ENCODE measurements at regions not wholly inside any gene's neighbourhood (a gene's known extent, or its start where the extent isn't known, plus 50 kb on each side); places are given as distances from the start of the nearest gene placed in this dataset.

GRCh38 chr4:10173754-10174749, 57.5 kb upstream of the WDR1 start:
- no peak for DNase-seq

- DNase-seq: no peak
These were observed 56.6 kb upstream of the WDR1 start for GRCh38 chr4:10173037-10173753.

- no peak for DNase-seq
These were observed 55.8 kb upstream of the WDR1 start for GRCh38 chr4:10172278-10172921.

GRCh38 chr4:10171055-10171454, 54.5 kb upstream of the WDR1 start:
- DNase-seq: no peak

- DNase-seq: no peak
These were observed 53.3 kb upstream of the WDR1 start for GRCh38 chr4:10169839-10170387.

GRCh38 chr4:10168151-10168550, 51.6 kb upstream of the WDR1 start:
- no peak for DNase-seq

- no peak for DNase-seq
These were observed 50.6 kb upstream of the WDR1 start for GRCh38 chr4:10167201-10167600.

All from T-helper 2 cell (primary cell).